ENCODE measurements at regions not wholly inside any gene's neighbourhood (a gene's known extent, or its start where the extent isn't known, plus 50 kb on each side); places are given as distances from the start of the nearest gene placed in this dataset.

GRCh38 chr6:66199171-66199570 lies 492.1 kb upstream of the EYS start:
- no peak for TF ChIP-seq POLR2A (IDR thresholded peaks at IDR 0.05)
- no peak for TF ChIP-seq CTCF (IDR thresholded peaks at IDR 0.05)

Measured in prostate gland (tissue), 2 donors.